NOMO-1 treated with dmso at 0.1 percent for 144 hours (cell line): ENCODE measurements at regions not wholly inside any gene's neighbourhood (a gene's known extent, or its start where the extent isn't known, plus 50 kb on each side); places are given as distances from the start of the nearest gene placed in this dataset.
"Not testable (repeated sequence)": the region's sequence is repeated elsewhere in the genome, so short reads cannot be mapped to it uniquely, and the experiment has no call there.

Experiments
- DNase-seq: peaks from one replicate; lab custom pipeline; 2025; ENCODE audit not compliant: unreplicated experiment; lab: John Stamatoyannopoulos, UW

- no peak for DNase-seq
Observed at GRCh38 chr4:129972257-129972656, 876.3 kb downstream of the C4orf33 start.

GRCh38 chr4:129974730-129975129, 878.8 kb downstream of the C4orf33 start:
- DNase-seq: no peak

GRCh38 chr4:129978315-129978714, 882.4 kb downstream of the C4orf33 start:
- DNase-seq: no peak

GRCh38 chr4:129988957-129989356, 893.0 kb downstream of the C4orf33 start:
- no peak for DNase-seq

- no peak for DNase-seq
Observed at GRCh38 chr4:129994715-129995114, 898.8 kb downstream of the C4orf33 start.

GRCh38 chr4:129998436-129999150, 902.6 kb downstream of the C4orf33 start:
- no peak for DNase-seq

- no peak for DNase-seq
Observed at GRCh38 chr4:129999156-129999555, 903.2 kb downstream of the C4orf33 start.

- DNase-seq: no peak
Observed at GRCh38 chr4:130008461-130008860, 912.5 kb downstream of the C4orf33 start.

GRCh38 chr4:130012806-130013205, 916.9 kb downstream of the C4orf33 start:
- not testable (repeated sequence) for DNase-seq

GRCh38 chr4:130021706-130022105, 925.8 kb downstream of the C4orf33 start:
- DNase-seq: no peak

- no peak for DNase-seq
Observed at GRCh38 chr4:130023088-130023487, 927.1 kb downstream of the C4orf33 start.

GRCh38 chr4:130025701-130026100, 929.7 kb downstream of the C4orf33 start:
- no peak for DNase-seq

GRCh38 chr4:130026185-130026584, 930.2 kb downstream of the C4orf33 start:
- no peak for DNase-seq

GRCh38 chr4:130027973-130028372, 932.0 kb downstream of the C4orf33 start:
- no peak for DNase-seq

- DNase-seq: peak; percentile 77
Observed at GRCh38 chr4:130028552-130028951, 932.6 kb downstream of the C4orf33 start.

GRCh38 chr4:130029442-130029841, 933.5 kb downstream of the C4orf33 start:
- no peak for DNase-seq

GRCh38 chr4:130031858-130032257, 935.9 kb downstream of the C4orf33 start:
- no peak for DNase-seq

GRCh38 chr4:130033657-130034056, 937.7 kb downstream of the C4orf33 start:
- DNase-seq: not testable (repeated sequence)

- DNase-seq: no peak
Observed at GRCh38 chr4:130034876-130035275, 938.9 kb downstream of the C4orf33 start.

- no peak for DNase-seq
Observed at GRCh38 chr4:130035391-130035790, 939.4 kb downstream of the C4orf33 start.

GRCh38 chr4:130037866-130038265, 941.9 kb downstream of the C4orf33 start:
- not testable (repeated sequence) for DNase-seq

- DNase-seq: not testable (repeated sequence)
Observed at GRCh38 chr4:130038540-130038939, 942.6 kb downstream of the C4orf33 start.

GRCh38 chr4:130043732-130044160, 947.8 kb downstream of the C4orf33 start:
- DNase-seq: no peak
